ENCODE measurements at regions not wholly inside any gene's neighbourhood (a gene's known extent, or its start where the extent isn't known, plus 50 kb on each side); places are given as distances from the start of the nearest gene placed in this dataset.
"Not testable (repeated sequence)": the region's sequence is repeated elsewhere in the genome, so short reads cannot be mapped to it uniquely, and the experiment has no call there.

GRCh38 chr13:71300602-71301001, 566.4 kb downstream of the DACH1 start:
- DNase-seq: no peak

GRCh38 chr13:71291842-71292146, 575.2 kb downstream of the DACH1 start:
- no peak for DNase-seq

- DNase-seq: peak; percentile 13
Observed at GRCh38 chr13:71290963-71291841, 575.8 kb downstream of the DACH1 start.

- DNase-seq: not testable (repeated sequence)
Observed at GRCh38 chr13:71289980-71290379, 577.0 kb downstream of the DACH1 start.

GRCh38 chr13:71285700-71286099, 581.3 kb downstream of the DACH1 start:
- no peak for DNase-seq

- no peak for DNase-seq
Observed at GRCh38 chr13:71278512-71278911, 588.5 kb downstream of the DACH1 start.

GRCh38 chr13:71274923-71275608, 591.9 kb downstream of the DACH1 start:
- DNase-seq: no peak

GRCh38 chr13:71261256-71261655, 605.7 kb downstream of the DACH1 start:
- no peak for DNase-seq

- DNase-seq: no peak
Observed at GRCh38 chr13:71260246-71260645, 606.8 kb downstream of the DACH1 start.

GRCh38 chr13:71255633-71256032, 611.4 kb downstream of the DACH1 start:
- no peak for DNase-seq

- DNase-seq: no peak
Observed at GRCh38 chr13:71254384-71254783, 612.6 kb downstream of the DACH1 start.

GRCh38 chr13:71252184-71252704, 614.8 kb downstream of the DACH1 start:
- DNase-seq: no peak

GRCh38 chr13:71251292-71251951, 615.6 kb downstream of the DACH1 start:
- no peak for DNase-seq

- DNase-seq: no peak
Observed at GRCh38 chr13:71249011-71249410, 618.0 kb downstream of the DACH1 start.

- no peak for DNase-seq
Observed at GRCh38 chr13:71244161-71244560, 622.8 kb downstream of the DACH1 start.

GRCh38 chr13:71242201-71242600, 624.8 kb downstream of the DACH1 start:
- DNase-seq: no peak

- no peak for DNase-seq
Observed at GRCh38 chr13:71240911-71241310, 626.1 kb downstream of the DACH1 start.

- DNase-seq: no peak
Observed at GRCh38 chr13:71237332-71237731, 629.7 kb downstream of the DACH1 start.

- no peak for DNase-seq
Observed at GRCh38 chr13:71219698-71220415, 647.1 kb downstream of the DACH1 start.

GRCh38 chr13:71218960-71219359, 648.0 kb downstream of the DACH1 start:
- DNase-seq: no peak

- DNase-seq: no peak
Observed at GRCh38 chr13:71217827-71218226, 649.2 kb downstream of the DACH1 start.

GRCh38 chr13:71214821-71215220, 652.2 kb downstream of the DACH1 start:
- DNase-seq: no peak

GRCh38 chr13:71214357-71214756, 652.6 kb downstream of the DACH1 start:
- DNase-seq: no peak

Data from T-helper 9 cell (primary cell).